ENCODE measurements at regions not wholly inside any gene's neighbourhood (a gene's known extent, or its start where the extent isn't known, plus 50 kb on each side); places are given as distances from the start of the nearest gene placed in this dataset.

DNA sequence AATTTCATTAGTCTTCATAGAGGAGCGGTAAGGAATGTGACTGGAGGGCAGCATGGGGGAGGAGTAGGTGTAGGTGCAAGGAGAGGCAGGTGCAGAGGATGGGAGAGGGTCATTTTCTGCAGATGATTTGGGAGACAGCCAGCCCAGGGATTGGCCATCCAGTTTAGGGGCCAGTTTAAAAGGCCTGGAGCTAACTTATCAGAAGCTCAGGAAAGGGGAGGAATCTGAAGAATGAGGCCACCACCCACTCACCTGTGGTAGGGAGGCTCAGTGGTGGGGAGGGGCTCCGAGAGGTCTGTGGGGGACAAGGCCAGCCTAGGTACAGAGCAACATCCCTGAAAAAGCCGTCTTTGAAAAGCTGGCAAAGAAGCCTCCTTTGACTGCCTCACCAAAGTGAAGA is 110.8 kb upstream of the TMEM45B start:
- TF ChIP-seq TAF1 (IDR thresholded peaks at IDR 0.05; ENCODE audit: low read depth): no peak
- TF ChIP-seq, protein P1, sequence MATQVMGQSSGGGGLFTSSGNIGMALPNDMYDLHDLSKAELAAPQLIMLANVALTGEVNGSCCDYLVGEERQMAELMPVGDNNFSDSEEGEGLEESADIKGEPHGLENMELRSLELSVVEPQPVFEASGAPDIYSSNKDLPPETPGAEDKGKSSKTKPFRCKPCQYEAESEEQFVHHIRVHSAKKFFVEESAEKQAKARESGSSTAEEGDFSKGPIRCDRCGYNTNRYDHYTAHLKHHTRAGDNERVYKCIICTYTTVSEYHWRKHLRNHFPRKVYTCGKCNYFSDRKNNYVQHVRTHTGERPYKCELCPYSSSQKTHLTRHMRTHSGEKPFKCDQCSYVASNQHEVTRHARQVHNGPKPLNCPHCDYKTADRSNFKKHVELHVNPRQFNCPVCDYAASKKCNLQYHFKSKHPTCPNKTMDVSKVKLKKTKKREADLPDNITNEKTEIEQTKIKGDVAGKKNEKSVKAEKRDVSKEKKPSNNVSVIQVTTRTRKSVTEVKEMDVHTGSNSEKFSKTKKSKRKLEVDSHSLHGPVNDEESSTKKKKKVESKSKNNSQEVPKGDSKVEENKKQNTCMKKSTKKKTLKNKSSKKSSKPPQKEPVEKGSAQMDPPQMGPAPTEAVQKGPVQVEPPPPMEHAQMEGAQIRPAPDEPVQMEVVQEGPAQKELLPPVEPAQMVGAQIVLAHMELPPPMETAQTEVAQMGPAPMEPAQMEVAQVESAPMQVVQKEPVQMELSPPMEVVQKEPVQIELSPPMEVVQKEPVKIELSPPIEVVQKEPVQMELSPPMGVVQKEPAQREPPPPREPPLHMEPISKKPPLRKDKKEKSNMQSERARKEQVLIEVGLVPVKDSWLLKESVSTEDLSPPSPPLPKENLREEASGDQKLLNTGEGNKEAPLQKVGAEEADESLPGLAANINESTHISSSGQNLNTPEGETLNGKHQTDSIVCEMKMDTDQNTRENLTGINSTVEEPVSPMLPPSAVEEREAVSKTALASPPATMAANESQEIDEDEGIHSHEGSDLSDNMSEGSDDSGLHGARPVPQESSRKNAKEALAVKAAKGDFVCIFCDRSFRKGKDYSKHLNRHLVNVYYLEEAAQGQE (IDR thresholded peaks at IDR 0.05; ENCODE audit: low read depth): no peak
- no peak for TF ChIP-seq EP300 (IDR thresholded peaks at IDR 0.05; ENCODE audit: borderline replicate concordance)
- TF ChIP-seq ZBTB7A (IDR thresholded peaks at IDR 0.05; ENCODE audit: low read depth): no peak
- no peak for TF ChIP-seq EGR1 (IDR thresholded peaks at IDR 0.05)
- no peak for TF ChIP-seq TCF12 (IDR thresholded peaks at IDR 0.05; ENCODE audit: low read depth)
- TF ChIP-seq FOXM1 (IDR thresholded peaks at IDR 0.05; ENCODE audit: borderline replicate concordance, low read depth): no peak
- no peak for TF ChIP-seq YY1 (IDR thresholded peaks at IDR 0.05; ENCODE audit: low read depth)
- no peak for TF ChIP-seq RAD21 (IDR thresholded peaks at IDR 0.05; ENCODE audit: low read depth)
- TF ChIP-seq NFIC (IDR thresholded peaks at IDR 0.05): no peak
- TF ChIP-seq CREB1 (IDR thresholded peaks at IDR 0.05; ENCODE audit: low read depth): no peak
- TF ChIP-seq TEAD4 (IDR thresholded peaks at IDR 0.05): no peak
- no peak for TF ChIP-seq CEBPB (IDR thresholded peaks at IDR 0.05)
- TF ChIP-seq, protein P2, sequence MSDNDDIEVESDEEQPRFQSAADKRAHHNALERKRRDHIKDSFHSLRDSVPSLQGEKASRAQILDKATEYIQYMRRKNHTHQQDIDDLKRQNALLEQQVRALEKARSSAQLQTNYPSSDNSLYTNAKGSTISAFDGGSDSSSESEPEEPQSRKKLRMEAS (IDR thresholded peaks at IDR 0.05): no peak
- TF ChIP-seq, protein P3, sequence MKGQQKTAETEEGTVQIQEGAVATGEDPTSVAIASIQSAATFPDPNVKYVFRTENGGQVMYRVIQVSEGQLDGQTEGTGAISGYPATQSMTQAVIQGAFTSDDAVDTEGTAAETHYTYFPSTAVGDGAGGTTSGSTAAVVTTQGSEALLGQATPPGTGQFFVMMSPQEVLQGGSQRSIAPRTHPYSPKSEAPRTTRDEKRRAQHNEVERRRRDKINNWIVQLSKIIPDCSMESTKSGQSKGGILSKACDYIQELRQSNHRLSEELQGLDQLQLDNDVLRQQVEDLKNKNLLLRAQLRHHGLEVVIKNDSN (IDR thresholded peaks at IDR 0.05): no peak

DNA sequence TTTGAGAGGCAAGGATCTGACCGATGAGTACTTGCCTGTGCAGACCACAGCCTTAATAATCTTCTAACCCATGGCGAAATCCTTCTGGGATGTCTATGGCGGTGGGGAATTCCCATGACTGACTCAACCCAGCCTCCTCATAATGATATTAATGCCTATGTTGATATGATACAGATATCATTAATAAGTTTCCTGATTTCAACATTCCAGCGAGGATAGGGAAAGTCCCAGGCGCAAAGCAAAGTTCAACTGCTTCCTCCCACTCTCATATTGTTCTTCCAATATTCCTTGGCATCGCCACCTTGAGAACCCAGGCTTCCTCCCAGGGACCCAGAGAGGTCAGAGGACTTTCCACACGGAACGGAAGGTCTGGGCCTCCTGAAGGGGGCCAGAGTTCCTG is 110.3 kb upstream of the TMEM45B start:
- no peak for TF ChIP-seq EGR1 (IDR thresholded peaks at IDR 0.05)
- TF ChIP-seq TCF12 (IDR thresholded peaks at IDR 0.05; ENCODE audit: low read depth): no peak
- no peak for TF ChIP-seq TAF1 (IDR thresholded peaks at IDR 0.05; ENCODE audit: low read depth)
- TF ChIP-seq YY1 (IDR thresholded peaks at IDR 0.05; ENCODE audit: low read depth): no peak
- TF ChIP-seq, protein P2 (IDR thresholded peaks at IDR 0.05): no peak
- TF ChIP-seq, protein P3 (IDR thresholded peaks at IDR 0.05): no peak
- no peak for TF ChIP-seq EP300 (IDR thresholded peaks at IDR 0.05; ENCODE audit: borderline replicate concordance)
- TF ChIP-seq, protein P1 (IDR thresholded peaks at IDR 0.05; ENCODE audit: low read depth): no peak
- TF ChIP-seq RAD21 (IDR thresholded peaks at IDR 0.05; ENCODE audit: low read depth): no peak
- no peak for TF ChIP-seq CREB1 (IDR thresholded peaks at IDR 0.05; ENCODE audit: low read depth)
- TF ChIP-seq ZBTB7A (IDR thresholded peaks at IDR 0.05; ENCODE audit: low read depth): no peak
- TF ChIP-seq TEAD4 (IDR thresholded peaks at IDR 0.05): no peak
- no peak for TF ChIP-seq FOXM1 (IDR thresholded peaks at IDR 0.05; ENCODE audit: borderline replicate concordance, low read depth)
- TF ChIP-seq NFIC (IDR thresholded peaks at IDR 0.05): no peak
- TF ChIP-seq CEBPB (IDR thresholded peaks at IDR 0.05): no peak

DNA sequence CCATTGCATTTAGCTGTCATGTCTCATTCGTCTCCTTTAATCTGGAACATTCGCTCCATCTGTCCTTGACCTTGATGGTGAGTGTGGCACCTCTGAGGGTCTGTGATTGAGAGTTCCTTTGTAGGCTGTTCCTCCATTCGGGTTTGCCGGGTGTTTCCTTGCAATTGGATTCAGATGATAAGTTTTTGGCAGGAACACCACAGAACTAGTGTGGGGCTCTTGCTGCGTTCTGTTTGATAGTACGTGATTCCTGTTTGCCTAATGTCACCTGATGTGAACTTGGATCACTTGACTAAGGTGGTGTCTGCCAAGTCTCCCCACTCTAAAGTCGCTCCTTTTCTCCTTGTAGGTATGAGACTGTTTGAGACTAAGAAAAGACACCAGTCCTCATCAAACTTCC is 109.7 kb upstream of the TMEM45B start:
- TF ChIP-seq TAF1 (IDR thresholded peaks at IDR 0.05; ENCODE audit: low read depth): no peak
- TF ChIP-seq, protein P2 (IDR thresholded peaks at IDR 0.05): no peak
- no peak for TF ChIP-seq YY1 (IDR thresholded peaks at IDR 0.05; ENCODE audit: low read depth)
- no peak for TF ChIP-seq EP300 (IDR thresholded peaks at IDR 0.05; ENCODE audit: borderline replicate concordance)
- TF ChIP-seq TEAD4 (IDR thresholded peaks at IDR 0.05): no peak
- TF ChIP-seq NFIC (IDR thresholded peaks at IDR 0.05): no peak
- TF ChIP-seq, protein P3 (IDR thresholded peaks at IDR 0.05): no peak
- no peak for TF ChIP-seq ZBTB7A (IDR thresholded peaks at IDR 0.05; ENCODE audit: low read depth)
- TF ChIP-seq, protein P1 (IDR thresholded peaks at IDR 0.05; ENCODE audit: low read depth): no peak
- no peak for TF ChIP-seq EGR1 (IDR thresholded peaks at IDR 0.05)

Measured in Ishikawa (cell line).